ENCODE measurements at regions not wholly inside any gene's neighbourhood (a gene's known extent, or its start where the extent isn't known, plus 50 kb on each side); places are given as distances from the start of the nearest gene placed in this dataset.

DNA sequence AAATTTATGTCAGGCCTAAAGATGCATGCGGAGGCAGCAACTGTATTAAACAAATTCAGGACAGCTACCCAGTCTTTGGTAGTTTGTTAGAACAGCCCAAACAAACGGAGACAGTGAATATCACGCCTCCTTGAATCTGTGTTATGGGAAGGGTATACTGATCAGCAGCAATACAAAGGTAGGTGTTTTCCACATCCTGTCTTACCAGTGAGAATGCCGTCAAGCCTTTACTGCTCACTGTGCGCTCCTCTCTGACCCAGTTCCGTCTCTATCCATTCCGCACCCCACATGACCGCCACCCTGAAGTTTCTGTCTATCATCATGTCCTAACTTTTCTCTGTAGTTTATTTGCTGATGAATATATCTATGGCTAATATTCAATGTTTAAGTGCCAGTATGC is 473.3 kb downstream of the LPIN1 start:
- TF ChIP-seq, protein P1, sequence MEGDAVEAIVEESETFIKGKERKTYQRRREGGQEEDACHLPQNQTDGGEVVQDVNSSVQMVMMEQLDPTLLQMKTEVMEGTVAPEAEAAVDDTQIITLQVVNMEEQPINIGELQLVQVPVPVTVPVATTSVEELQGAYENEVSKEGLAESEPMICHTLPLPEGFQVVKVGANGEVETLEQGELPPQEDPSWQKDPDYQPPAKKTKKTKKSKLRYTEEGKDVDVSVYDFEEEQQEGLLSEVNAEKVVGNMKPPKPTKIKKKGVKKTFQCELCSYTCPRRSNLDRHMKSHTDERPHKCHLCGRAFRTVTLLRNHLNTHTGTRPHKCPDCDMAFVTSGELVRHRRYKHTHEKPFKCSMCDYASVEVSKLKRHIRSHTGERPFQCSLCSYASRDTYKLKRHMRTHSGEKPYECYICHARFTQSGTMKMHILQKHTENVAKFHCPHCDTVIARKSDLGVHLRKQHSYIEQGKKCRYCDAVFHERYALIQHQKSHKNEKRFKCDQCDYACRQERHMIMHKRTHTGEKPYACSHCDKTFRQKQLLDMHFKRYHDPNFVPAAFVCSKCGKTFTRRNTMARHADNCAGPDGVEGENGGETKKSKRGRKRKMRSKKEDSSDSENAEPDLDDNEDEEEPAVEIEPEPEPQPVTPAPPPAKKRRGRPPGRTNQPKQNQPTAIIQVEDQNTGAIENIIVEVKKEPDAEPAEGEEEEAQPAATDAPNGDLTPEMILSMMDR (IDR thresholded peaks at IDR 0.05): no peak
- no peak for TF ChIP-seq POLR2AphosphoS5 (IDR thresholded peaks at IDR 0.05; ENCODE audit: low read depth, low read length)
- no peak for TF ChIP-seq TCF7L2 (IDR thresholded peaks at IDR 0.05; ENCODE audit: low read depth, low read length)
- no peak for TF ChIP-seq SIN3A (IDR thresholded peaks at IDR 0.05; ENCODE audit: borderline replicate concordance, insufficient read depth, low read depth, low read length)
- TF ChIP-seq, protein P2, sequence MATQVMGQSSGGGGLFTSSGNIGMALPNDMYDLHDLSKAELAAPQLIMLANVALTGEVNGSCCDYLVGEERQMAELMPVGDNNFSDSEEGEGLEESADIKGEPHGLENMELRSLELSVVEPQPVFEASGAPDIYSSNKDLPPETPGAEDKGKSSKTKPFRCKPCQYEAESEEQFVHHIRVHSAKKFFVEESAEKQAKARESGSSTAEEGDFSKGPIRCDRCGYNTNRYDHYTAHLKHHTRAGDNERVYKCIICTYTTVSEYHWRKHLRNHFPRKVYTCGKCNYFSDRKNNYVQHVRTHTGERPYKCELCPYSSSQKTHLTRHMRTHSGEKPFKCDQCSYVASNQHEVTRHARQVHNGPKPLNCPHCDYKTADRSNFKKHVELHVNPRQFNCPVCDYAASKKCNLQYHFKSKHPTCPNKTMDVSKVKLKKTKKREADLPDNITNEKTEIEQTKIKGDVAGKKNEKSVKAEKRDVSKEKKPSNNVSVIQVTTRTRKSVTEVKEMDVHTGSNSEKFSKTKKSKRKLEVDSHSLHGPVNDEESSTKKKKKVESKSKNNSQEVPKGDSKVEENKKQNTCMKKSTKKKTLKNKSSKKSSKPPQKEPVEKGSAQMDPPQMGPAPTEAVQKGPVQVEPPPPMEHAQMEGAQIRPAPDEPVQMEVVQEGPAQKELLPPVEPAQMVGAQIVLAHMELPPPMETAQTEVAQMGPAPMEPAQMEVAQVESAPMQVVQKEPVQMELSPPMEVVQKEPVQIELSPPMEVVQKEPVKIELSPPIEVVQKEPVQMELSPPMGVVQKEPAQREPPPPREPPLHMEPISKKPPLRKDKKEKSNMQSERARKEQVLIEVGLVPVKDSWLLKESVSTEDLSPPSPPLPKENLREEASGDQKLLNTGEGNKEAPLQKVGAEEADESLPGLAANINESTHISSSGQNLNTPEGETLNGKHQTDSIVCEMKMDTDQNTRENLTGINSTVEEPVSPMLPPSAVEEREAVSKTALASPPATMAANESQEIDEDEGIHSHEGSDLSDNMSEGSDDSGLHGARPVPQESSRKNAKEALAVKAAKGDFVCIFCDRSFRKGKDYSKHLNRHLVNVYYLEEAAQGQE (IDR thresholded peaks at IDR 0.05; ENCODE audit: insufficient read depth in 1 of 2, low read depth in 2 of 2, low read length in 1 of 2): no peak

All from Panc1 (cell line).